IMR-90 (cell line): ENCODE measurements at regions not wholly inside any gene's neighbourhood (a gene's known extent, or its start where the extent isn't known, plus 50 kb on each side); places are given as distances from the start of the nearest gene placed in this dataset.

Experiments used
- ATAC-seq: fragments of 200-7000 bp; cut with Tn5 transposase; 2 replicates; pipeline ENCODE4 v1.9.1; 2020; ENCODE audit warnings: low read depth, mild to moderate bottlenecking, moderate library complexity
- BruUV-seq: library from RNA; stranded (reverse); fragments of 400-500 nt; replicated peaks from 2 replicates; lab custom pipeline; 2021; lab: Mats Ljungman, UMichigan
- CTCF ChIA-PET: fragments of 300-600 bp; formaldehyde crosslinking; extraction: SDS; loops from one replicate; lab custom pipeline; 2021; ENCODE audit warnings: antibody characterized with exemption; lab: Yijun Ruan, JAX
- POLR2A ChIA-PET: fragments of 300-600 bp; sonication (Branson Sonifier 250); formaldehyde crosslinking; loops from one replicate; lab custom pipeline; 2022; ENCODE audit warnings: antibody characterized with exemption; ENCODE audit not compliant: unreplicated experiment; lab: Charles Lee
- DNase-seq: peaks from one replicate; pipeline ENCODE4 v3.0.0; 2013
- H2AFZ ChIP-seq: replicated peaks from 2 replicates; pipeline ENCODE3; 2013; ENCODE audit warnings: low read length, mild to moderate bottlenecking; ENCODE audit not compliant: poor library complexity
- H2AK5ac ChIP-seq: 2 replicates; pipeline ENCODE4 v1.6.1; 2013; ENCODE audit warnings: low read depth, low read length, inconsistent platforms
- H2AK9ac ChIP-seq: replicated peaks from 2 replicates; pipeline ENCODE3; 2013; ENCODE audit warnings: mild to moderate bottlenecking, low read depth, low read length, moderate library complexity; ENCODE audit not compliant: poor library complexity
- H2BK120ac ChIP-seq: 2 replicates; pipeline ENCODE4 v1.6.1; 2013; ENCODE audit warnings: low read depth, low read length, inconsistent platforms
- H2BK15ac ChIP-seq: 3 replicates; pipeline ENCODE4 v1.6.1; 2013; ENCODE audit warnings: low read depth, low read length, inconsistent platforms
- H2BK20ac ChIP-seq: 2 replicates; pipeline ENCODE4 v1.6.1; 2013; ENCODE audit warnings: low read depth, mild to moderate bottlenecking, inconsistent platforms, low read length, moderate library complexity
- H2BK5ac ChIP-seq: 2 replicates; pipeline ENCODE4 v1.6.1; 2013; ENCODE audit warnings: mild to moderate bottlenecking, low read depth, low read length, inconsistent platforms; ENCODE audit not compliant: poor library complexity, severe bottlenecking
- H3K14ac ChIP-seq: replicated peaks from 2 replicates; pipeline ENCODE4 v1.6.1; 2013; ENCODE audit warnings: low read depth, low read length, inconsistent platforms
- H3K18ac ChIP-seq: 2 replicates; pipeline ENCODE4 v1.6.1; 2013; ENCODE audit warnings: low read depth, low read length, control low read depth
- H3K23ac ChIP-seq: 2 replicates; pipeline ENCODE4 v1.6.1; 2013; ENCODE audit warnings: low read depth, low read length, inconsistent platforms
- H3K27ac ChIP-seq: 2 replicates; pipeline ENCODE4 v1.5.1; 2013; ENCODE audit warnings: mild to moderate bottlenecking, control low read depth, low read length; ENCODE audit not compliant: insufficient read depth
- H3K27me3 ChIP-seq: 2 replicates; pipeline ENCODE4 v1.6.1; 2013; ENCODE audit warnings: low read length; ENCODE audit not compliant: control insufficient read depth, insufficient read depth
- H3K36me3 ChIP-seq: 2 replicates; pipeline ENCODE4 v1.6.1; 2013; ENCODE audit warnings: low read length, mixed read lengths; ENCODE audit not compliant: control insufficient read depth, insufficient read depth
- H3K4ac ChIP-seq: 2 replicates; pipeline ENCODE4 v1.6.1; 2013; ENCODE audit warnings: low read depth, low read length, inconsistent platforms
- H3K4me1 ChIP-seq: 2 replicates; pipeline ENCODE4 v1.6.1; 2013; ENCODE audit warnings: low read length, mixed read lengths; ENCODE audit not compliant: control insufficient read depth, insufficient read depth
- H3K4me2 ChIP-seq: 2 replicates; pipeline ENCODE4 v1.6.1; 2013; ENCODE audit warnings: low read depth, mild to moderate bottlenecking, control low read depth, low read length, moderate library complexity
- H3K4me3 ChIP-seq: 2 replicates; pipeline ENCODE4 v1.5.1; 2013; ENCODE audit warnings: low read depth, mild to moderate bottlenecking, control low read depth, low read length, moderate library complexity; ENCODE audit not compliant: insufficient read depth
- H3K56ac ChIP-seq: 2 replicates; pipeline ENCODE4 v1.6.1; 2013; ENCODE audit warnings: low read length, inconsistent platforms; ENCODE audit not compliant: insufficient read depth; ENCODE audit errors: extremely low read depth
- H3K79me1 ChIP-seq, 2 experiments: 2 replicates each; pipeline ENCODE4 v1.6.1; 2013; ENCODE audit warnings: low read length in 2 of 2, inconsistent platforms in 1 of 2, low read depth in 1 of 2
- H3K9ac ChIP-seq: 2 replicates; pipeline ENCODE4 v1.6.1; 2013; ENCODE audit warnings: low read depth, low read length, control low read depth
- H3K9me1 ChIP-seq: 2 replicates; pipeline ENCODE4 v1.6.1; 2013; ENCODE audit warnings: low read length, inconsistent platforms; ENCODE audit not compliant: insufficient read depth
- H3K9me3 ChIP-seq: 2 replicates; pipeline ENCODE4 v1.6.1; 2013; ENCODE audit warnings: low read length; ENCODE audit not compliant: control insufficient read depth, insufficient read depth
- H4K20me1 ChIP-seq: 2 replicates; pipeline ENCODE4 v1.6.1; 2013; ENCODE audit warnings: low read length, inconsistent platforms; ENCODE audit not compliant: insufficient read depth
- H4K5ac ChIP-seq: 2 replicates; pipeline ENCODE4 v1.6.1; 2013; ENCODE audit warnings: mild to moderate bottlenecking, low read depth, low read length, control low read depth
- H4K8ac ChIP-seq, 2 experiments: 2 replicates each; pipeline ENCODE4 v1.6.1; 2013; ENCODE audit warnings: low read depth in 2 of 2, low read length in 2 of 2, control low read depth in 1 of 2, inconsistent platforms in 1 of 2
- H4K91ac ChIP-seq: 2 replicates; pipeline ENCODE4 v1.6.1; 2013; ENCODE audit warnings: low read depth, low read length, inconsistent platforms; ENCODE audit not compliant: insufficient read depth
- BHLHE40 ChIP-seq: fragments of 150-350 bp; IDR thresholded peaks from 2 replicates; pipeline ENCODE4 v1.6.1; 2016; ENCODE audit warnings: mild to moderate bottlenecking, low read depth, low read length
- CEBPB ChIP-seq: IDR thresholded peaks from 2 replicates; pipeline ENCODE4 v1.6.1; 2012; ENCODE audit warnings: low read depth, low read length, improper control_type of control experiment
- ELK1 ChIP-seq: fragments of 150-350 bp; IDR thresholded peaks from 2 replicates; pipeline ENCODE4 v1.6.1; 2016; ENCODE audit warnings: low read depth, mild to moderate bottlenecking, low read length, moderate library complexity, borderline replicate concordance
- FOS ChIP-seq: fragments of 150-350 bp; IDR thresholded peaks from 2 replicates; pipeline ENCODE4 v1.6.1; 2016; ENCODE audit warnings: low read depth, low read length
- MAZ ChIP-seq: IDR thresholded peaks from 2 replicates; pipeline ENCODE4 v1.6.1; 2012; ENCODE audit warnings: low read depth, mild to moderate bottlenecking, low read length, improper control_type of control experiment, moderate library complexity, borderline replicate concordance
- NFE2L2 ChIP-seq: fragments of 150-350 bp; IDR thresholded peaks from 2 replicates; pipeline ENCODE4 v1.6.1; 2016; ENCODE audit warnings: low read depth, mild to moderate bottlenecking, low read length
- RAD21 ChIP-seq: IDR thresholded peaks from 2 replicates; pipeline ENCODE4 v1.6.1; 2012; ENCODE audit warnings: low read length, improper control_type of control experiment
- RCOR1 ChIP-seq: IDR thresholded peaks from 2 replicates; pipeline ENCODE4 v1.6.1; 2012; ENCODE audit warnings: mild to moderate bottlenecking, low read length, improper control_type of control experiment; ENCODE audit not compliant: insufficient replicate concordance
- RFX5 ChIP-seq: IDR thresholded peaks from 2 replicates; pipeline ENCODE4 v1.8.0; 2012; ENCODE audit warnings: low read depth, mild to moderate bottlenecking, low read length, moderate library complexity
- SMC3 ChIP-seq: fragments of 150-350 bp; IDR thresholded peaks from 2 replicates; pipeline ENCODE4 v1.6.1; 2016; ENCODE audit warnings: low read depth, mild to moderate bottlenecking, antibody characterized with exemption, low read length, moderate library complexity
- dilution Hi-C: fragments of 300-500 bp; cut with HindIII; formaldehyde crosslinking; loops from one replicate; pipeline ENCODE4 v1.14.3; 2018; ENCODE audit warnings: low sequenced_read_pairs; ENCODE audit not compliant: unreplicated experiment
- in situ Hi-C: fragments of 300-500 bp; cut with MboI; formaldehyde crosslinking; loops from 3 replicates; pipeline ENCODE4 v1.14.3; 2019; ENCODE audit warnings: low sequenced_read_pairs, inconsistent platforms, mixed read lengths
- intact Hi-C: fragments of 100-400 bp; cut with micrococcal nuclease; formaldehyde crosslinking; loops from 2 replicates; pipeline ENCODE4 v1.10.0; 2022

- in situ Hi-C loops, result no loop called here
- H4K20me1 ChIP-seq, result no peaks in the 10 kb centered on the region
- peaks cover 2% of the 10 kb centered on the region; the same call in 1 of the 2 replicates for H3K9me3 ChIP-seq
- no peak overlapping the region for H3K27ac ChIP-seq
- no peak overlapping the region for H4K5ac ChIP-seq
- H2BK20ac ChIP-seq, result no peak overlapping the region
- no peaks in the 10 kb centered on the region for H3K27me3 ChIP-seq
- no peak overlapping the region for H3K23ac ChIP-seq
- TF ChIP-seq FOS, result no peak
- TF ChIP-seq RAD21, result no peak
- TF ChIP-seq ELK1, result no peak
- no peak for TF ChIP-seq RFX5
- TF ChIP-seq BHLHE40, result no peak
- TF ChIP-seq NFE2L2, result no peak
- no peak for TF ChIP-seq RCOR1
- no peak for TF ChIP-seq SMC3
- TF ChIP-seq CEBPB, result no peak
- TF ChIP-seq MAZ, result no peak
- H3K56ac ChIP-seq, result no peak overlapping the region
- dilution Hi-C loops, result no loop called here
- H3K9me1 ChIP-seq, result 0 out of 2 replicates have a peak, but pooled peaks cover 4% of the 10 kb centered on the region
- no peaks in the 10 kb centered on the region for H3K4me1 ChIP-seq
- H3K14ac ChIP-seq, result no peak overlapping the region
- H2AFZ ChIP-seq, result no peak overlapping the region
- no peak overlapping the region for H2BK15ac ChIP-seq
- POLR2A ChIA-PET, result no interaction called here
- no peak overlapping the region for H3K4me3 ChIP-seq
- intact Hi-C loops, result loop anchor here (10.0 kb wide), 1 partner anchor 194 kb away; no protein-coding TSS in a partner anchor
- H2AK9ac ChIP-seq, result no peak overlapping the region
- H2AK5ac ChIP-seq, result no peak overlapping the region
- CTCF ChIA-PET, result no interaction called here
- no peaks in the 10 kb centered on the region for H3K36me3 ChIP-seq
- no peak overlapping the region for H4K8ac ChIP-seq
- DNase-seq (no peak), ATAC-seq (no peak)
- no peak overlapping the region for H2BK120ac ChIP-seq
- no TSS peak for BruUV-seq
- no peak overlapping the region for H3K4ac ChIP-seq
- no peak overlapping the region for H4K91ac ChIP-seq
- H3K4me2 ChIP-seq, result no peak overlapping the region
- no peak overlapping the region for H3K18ac ChIP-seq
- no peak overlapping the region for H3K9ac ChIP-seq
- no peaks in the 10 kb centered on the region for H3K79me1 ChIP-seq
- no peak overlapping the region for H2BK5ac ChIP-seq
These were observed 217.9 kb downstream of the COL4A1 start for GRCh38 chr13:110089100-110089499.
